AG04450 (cell line): ENCODE measurements at regions not wholly inside any gene's neighbourhood (a gene's known extent, or its start where the extent isn't known, plus 50 kb on each side); places are given as distances from the start of the nearest gene placed in this dataset.

Experiments
- CTCF ChIA-PET: fragments of 300-600, 350-600 bp; formaldehyde crosslinking; extraction: SDS; loops from one replicate; lab custom pipeline; 2022; ENCODE audit warnings: antibody characterized with exemption, inconsistent platforms; lab: Charles Lee
- POLR2A ChIA-PET: fragments of 350-600 bp; formaldehyde crosslinking; extraction: SDS; loops from one replicate; lab custom pipeline; 2021; ENCODE audit warnings: antibody characterized with exemption, inconsistent platforms; lab: Yijun Ruan, JAX
- DNase-seq: peaks from one replicate; pipeline ENCODE4 v3.0.0-alpha.2; 2011; ENCODE audit warnings: low read depth, low spot score
- H3K27ac ChIP-seq: one replicate; pipeline ENCODE4 v1.5.1; 2012; ENCODE audit warnings: low read depth, low read length, control low read depth
- H3K27me3 ChIP-seq: one replicate; pipeline ENCODE4 v1.6.0; 2012; ENCODE audit warnings: low read length; ENCODE audit not compliant: control insufficient read depth, insufficient read depth
- H3K4me3 ChIP-seq: 2 replicates; pipeline ENCODE4 v1.5.1; 2011; ENCODE audit warnings: mild to moderate bottlenecking, low read depth, low read length, control low read depth
- H3K9me3 ChIP-seq: 2 replicates; pipeline ENCODE4 v1.5.1; 2012; ENCODE audit warnings: low read length; ENCODE audit not compliant: control insufficient read depth, insufficient read depth
- CTCF ChIP-seq: IDR thresholded peaks from 2 replicates; pipeline ENCODE4 v1.5.1; 2011; ENCODE audit warnings: low read depth, low read length, control low read depth, inconsistent platforms

- Histone ChIP-seq H3K4me3 (no peak overlapping the region), H3K9me3 (no peaks in the 10 kb centered on the region), H3K27ac (no peak overlapping the region), H3K27me3 (no peaks in the 10 kb centered on the region)
- TF ChIP-seq CTCF, result no peak
- no peak for DNase-seq
- POLR2A ChIA-PET, result no interaction called here
- CTCF ChIA-PET, result no interaction called here
Measured at GRCh38 chr9:79988126-79988525, 416.4 kb downstream of the TLE4 start.

DNA sequence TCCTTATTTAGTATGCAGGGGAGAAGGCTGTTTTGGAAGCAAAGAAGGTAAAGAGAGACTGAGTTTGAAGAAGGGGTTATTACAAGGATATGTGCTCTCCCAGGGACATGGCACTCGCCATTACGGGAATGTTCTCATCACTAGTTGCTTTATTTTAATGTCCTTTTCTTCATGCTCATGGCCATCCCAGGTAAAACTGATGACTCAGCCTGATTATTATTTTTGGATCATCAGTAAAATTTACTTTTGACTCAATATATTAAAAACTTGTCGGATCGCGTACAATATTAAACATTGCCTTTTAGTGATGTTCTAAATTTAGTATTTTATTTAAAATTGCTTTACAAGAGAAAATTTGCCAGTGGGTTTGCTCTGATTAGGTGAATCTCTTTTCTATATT is 414.7 kb downstream of the TLE4 start:
- ChIA-PET POLR2A (no interaction called here), CTCF (no interaction called here)
- H3K4me3 ChIP-seq, result no peak overlapping the region
- no peaks in the 10 kb centered on the region for H3K9me3 ChIP-seq
- no peaks in the 10 kb centered on the region for H3K27me3 ChIP-seq
- TF ChIP-seq CTCF, result no peak
- no peak overlapping the region for H3K27ac ChIP-seq
- DNase-seq, result no peak

DNA sequence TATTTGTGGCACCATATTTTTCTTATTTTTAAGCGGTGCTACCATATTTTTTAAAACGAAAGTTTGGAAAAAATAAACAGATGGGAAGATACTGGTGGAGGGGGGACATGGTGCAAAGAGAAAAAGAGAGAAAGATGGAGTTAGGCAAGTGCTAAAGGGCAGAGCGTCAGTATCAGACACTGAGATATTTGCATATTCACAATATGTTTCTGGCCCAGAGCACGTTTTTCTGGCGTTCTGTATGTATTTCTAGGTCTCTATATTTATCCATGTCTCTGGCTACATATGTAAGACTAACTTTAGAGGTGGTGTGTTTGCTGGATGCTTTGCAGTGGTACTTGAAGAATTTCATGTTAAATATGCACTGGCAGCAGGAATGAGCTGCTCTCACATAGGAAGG is 414.0 kb downstream of the TLE4 start:
- DNase-seq, result no peak
- ChIA-PET CTCF (no interaction called here), POLR2A (no interaction called here)

GRCh38 chr9:79985264-79985663 is 413.5 kb downstream of the TLE4 start:
- Histone ChIP-seq H3K4me3 (no peak overlapping the region), H3K27me3 (peaks cover 5% of the 10 kb centered on the region), H3K27ac (no peak overlapping the region), H3K9me3 (no peaks in the 10 kb centered on the region)
- DNase-seq, result no peak
- no peak for TF ChIP-seq CTCF
- ChIA-PET POLR2A (no interaction called here), CTCF (no interaction called here)

More for the DNA sequence above, 414.0 kb downstream of the TLE4 start:
- Histone ChIP-seq H3K27ac (no peak overlapping the region), H3K4me3 (no peak overlapping the region), H3K9me3 (no peaks in the 10 kb centered on the region), H3K27me3 (no peaks in the 10 kb centered on the region)
- TF ChIP-seq CTCF, result no peak

DNA sequence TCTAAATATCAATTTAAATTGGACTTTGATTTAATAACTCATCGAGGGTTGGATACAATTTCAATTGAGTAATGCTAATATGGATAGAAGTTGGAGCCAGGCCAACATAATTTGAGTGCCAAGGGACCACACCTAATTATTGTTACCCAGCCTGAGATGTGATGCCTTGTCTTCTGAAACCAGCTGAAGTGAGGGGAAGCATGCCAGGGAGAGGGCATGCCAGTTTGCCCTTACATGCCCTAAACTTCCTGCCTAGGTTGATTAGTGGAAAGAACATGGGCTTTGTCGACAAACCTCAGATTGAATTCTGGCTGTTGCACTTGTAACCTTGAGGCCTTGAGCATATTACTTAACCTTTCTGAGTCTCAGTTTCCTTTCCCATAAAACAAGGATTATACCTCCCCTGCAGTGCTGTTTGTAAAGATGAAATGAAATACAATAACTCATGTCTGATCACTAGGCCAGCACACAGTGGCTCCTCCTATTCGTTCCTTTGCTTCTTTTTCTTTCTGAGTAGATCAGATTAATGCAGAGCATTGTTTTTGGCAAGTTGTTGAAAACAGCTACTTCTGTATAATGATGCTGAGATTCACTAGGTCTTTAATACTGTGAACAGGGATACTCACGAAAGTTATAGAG is 412.8 kb downstream of the TLE4 start:
- Histone ChIP-seq H3K27ac (no peak overlapping the region), H3K27me3 (peaks cover 5% of the 10 kb centered on the region), H3K4me3 (no peak overlapping the region), H3K9me3 (no peaks in the 10 kb centered on the region)
- CTCF ChIA-PET, result no interaction called here
- no peak for DNase-seq
- TF ChIP-seq CTCF, result no peak
- POLR2A ChIA-PET, result no interaction called here
